DND-41 (cell line): ENCODE measurements at regions not wholly inside any gene's neighbourhood (a gene's known extent, or its start where the extent isn't known, plus 50 kb on each side); places are given as distances from the start of the nearest gene placed in this dataset.

Experiments used
- EZH2 ChIP-seq: IDR thresholded peaks from 3 replicates; pipeline ENCODE4 v1.6.1; 2012; ENCODE audit warnings: borderline replicate concordance, low read depth, mild to moderate bottlenecking, moderate library complexity, low read length, inconsistent platforms; ENCODE audit not compliant: severe bottlenecking
- TF ChIP-seq, protein P1 (sequence below): IDR thresholded peaks from 2 replicates; pipeline ENCODE4 v1.5.1; 2012; ENCODE audit warnings: borderline replicate concordance, low read length, moderate library complexity, mild to moderate bottlenecking; ENCODE audit not compliant: poor library complexity, severe bottlenecking; ENCODE audit errors: extremely low read depth

DNA sequence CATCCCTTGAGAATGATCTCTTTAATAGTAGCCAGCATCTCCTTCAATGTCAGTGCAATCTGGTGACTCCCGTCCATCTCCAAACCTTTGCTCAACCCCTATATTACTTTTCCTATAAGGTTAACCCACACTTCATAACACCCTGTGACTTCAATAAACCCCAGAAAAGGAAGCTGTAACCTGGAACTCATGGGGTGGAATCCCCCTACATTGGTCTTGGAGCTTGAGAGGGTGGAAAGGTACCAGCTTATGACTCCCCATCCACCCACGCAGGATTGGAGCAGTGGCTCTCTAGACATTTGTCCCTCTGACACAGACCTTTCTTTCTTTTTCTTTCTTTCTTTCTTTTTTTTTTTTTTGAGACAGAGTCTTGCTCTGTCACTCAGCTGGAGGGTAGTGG lies 54.7 kb upstream of the ZFR start:
- TF ChIP-seq EZH2: no peak
- TF ChIP-seq, protein P1, sequence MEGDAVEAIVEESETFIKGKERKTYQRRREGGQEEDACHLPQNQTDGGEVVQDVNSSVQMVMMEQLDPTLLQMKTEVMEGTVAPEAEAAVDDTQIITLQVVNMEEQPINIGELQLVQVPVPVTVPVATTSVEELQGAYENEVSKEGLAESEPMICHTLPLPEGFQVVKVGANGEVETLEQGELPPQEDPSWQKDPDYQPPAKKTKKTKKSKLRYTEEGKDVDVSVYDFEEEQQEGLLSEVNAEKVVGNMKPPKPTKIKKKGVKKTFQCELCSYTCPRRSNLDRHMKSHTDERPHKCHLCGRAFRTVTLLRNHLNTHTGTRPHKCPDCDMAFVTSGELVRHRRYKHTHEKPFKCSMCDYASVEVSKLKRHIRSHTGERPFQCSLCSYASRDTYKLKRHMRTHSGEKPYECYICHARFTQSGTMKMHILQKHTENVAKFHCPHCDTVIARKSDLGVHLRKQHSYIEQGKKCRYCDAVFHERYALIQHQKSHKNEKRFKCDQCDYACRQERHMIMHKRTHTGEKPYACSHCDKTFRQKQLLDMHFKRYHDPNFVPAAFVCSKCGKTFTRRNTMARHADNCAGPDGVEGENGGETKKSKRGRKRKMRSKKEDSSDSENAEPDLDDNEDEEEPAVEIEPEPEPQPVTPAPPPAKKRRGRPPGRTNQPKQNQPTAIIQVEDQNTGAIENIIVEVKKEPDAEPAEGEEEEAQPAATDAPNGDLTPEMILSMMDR: no peak
